G401.6 (cell line): ENCODE measurements at regions not wholly inside any gene's neighbourhood (a gene's known extent, or its start where the extent isn't known, plus 50 kb on each side); places are given as distances from the start of the nearest gene placed in this dataset.

Source experiments
- FAIRE-seq: peaks from 2 replicates; lab custom pipeline; 2012; peaks lifted over from hg19 to GRCh38; lab: Jason Lieb, UNC

GRCh38 chr4:154677300-154677699 is 64.8 kb upstream of the FGG start:
- FAIRE-seq: no peak

GRCh38 chr4:154677923-154678322 is 65.5 kb upstream of the FGG start:
- no peak for FAIRE-seq

GRCh38 chr4:154683956-154684681 is 59.7 kb upstream of the LRAT start:
- no peak for FAIRE-seq

- FAIRE-seq: peak; percentile 44
Measured at GRCh38 chr4:154686838-154687237, 57.0 kb upstream of the LRAT start.

- FAIRE-seq: no peak
Measured at GRCh38 chr4:154687840-154688239, 56.0 kb upstream of the LRAT start.

- no peak for FAIRE-seq
Measured at GRCh38 chr4:154691229-154691628, 52.6 kb upstream of the LRAT start.

GRCh38 chr4:154692304-154692818 is 51.4 kb upstream of the LRAT start:
- FAIRE-seq: no peak
